NCI-H82 treated with DMSO at 0.1 percent for 48 hours (cell line): ENCODE measurements at regions not wholly inside any gene's neighbourhood (a gene's known extent, or its start where the extent isn't known, plus 50 kb on each side); places are given as distances from the start of the nearest gene placed in this dataset.
A peak's percentile ranks its signal among the peaks of the same experiment; 100 is the strongest.
"Not testable (repeated sequence)": the region's sequence is repeated elsewhere in the genome, so short reads cannot be mapped to it uniquely, and the experiment has no call there.

Experiments
- DNase-seq: peaks from one replicate; lab custom pipeline; 2025; ENCODE audit not compliant: unreplicated experiment; lab: John Stamatoyannopoulos, UW

GRCh38 chr5:155595791-155596190 lies 582.2 kb downstream of the KIF4B start:
- DNase-seq, result peak; percentile 67

- peak; percentile 57 for DNase-seq
Measured at GRCh38 chr5:155598552-155598951, 585.0 kb downstream of the KIF4B start.

- no peak for DNase-seq
Measured at GRCh38 chr5:155605920-155606319, 592.4 kb downstream of the KIF4B start.

- peak; percentile 43 for DNase-seq
Measured at GRCh38 chr5:155616779-155617392, 603.3 kb downstream of the KIF4B start.

- DNase-seq, result no peak
Measured at GRCh38 chr5:155619688-155620087, 606.1 kb downstream of the KIF4B start.

GRCh38 chr5:155620821-155621410 lies 607.4 kb downstream of the KIF4B start:
- DNase-seq, result no peak

- DNase-seq, result no peak
Measured at GRCh38 chr5:155624597-155625241, 611.2 kb downstream of the KIF4B start.

- no peak for DNase-seq
Measured at GRCh38 chr5:155625315-155625714, 611.8 kb downstream of the KIF4B start.

GRCh38 chr5:155625897-155626543 lies 612.5 kb downstream of the KIF4B start:
- DNase-seq, result no peak

GRCh38 chr5:155626592-155626991 lies 613.0 kb downstream of the KIF4B start:
- no peak for DNase-seq

GRCh38 chr5:155628346-155628745 lies 614.8 kb downstream of the KIF4B start:
- DNase-seq, result no peak

- DNase-seq, result no peak
Measured at GRCh38 chr5:155629597-155629996, 616.0 kb downstream of the KIF4B start.

- no peak for DNase-seq
Measured at GRCh38 chr5:155631116-155631515, 617.6 kb downstream of the KIF4B start.

- no peak for DNase-seq
Measured at GRCh38 chr5:155633338-155633957, 619.9 kb downstream of the KIF4B start.

- no peak for DNase-seq
Measured at GRCh38 chr5:155649666-155650065, 636.1 kb downstream of the KIF4B start.

GRCh38 chr5:155655569-155655968 lies 642.0 kb downstream of the KIF4B start:
- no peak for DNase-seq

GRCh38 chr5:155661859-155662258 lies 648.3 kb downstream of the KIF4B start:
- no peak for DNase-seq

- DNase-seq, result no peak
Measured at GRCh38 chr5:155665361-155665760, 651.8 kb downstream of the KIF4B start.

GRCh38 chr5:155672001-155672400 lies 655.0 kb upstream of the SGCD start:
- not testable (repeated sequence) for DNase-seq

- DNase-seq, result no peak
Measured at GRCh38 chr5:155676967-155677366, 650.0 kb upstream of the SGCD start.

- DNase-seq, result no peak
Measured at GRCh38 chr5:155678371-155678770, 648.6 kb upstream of the SGCD start.

- no peak for DNase-seq
Measured at GRCh38 chr5:155679530-155679929, 647.4 kb upstream of the SGCD start.
